HG02678 (cell line): ENCODE measurements at regions not wholly inside any gene's neighbourhood (a gene's known extent, or its start where the extent isn't known, plus 50 kb on each side); places are given as distances from the start of the nearest gene placed in this dataset.
"Not testable (repeated sequence)": the region's sequence is repeated elsewhere in the genome, so short reads cannot be mapped to it uniquely, and the experiment has no call there.

Source experiments
- ATAC-seq: cut with Tn5 transposase; IDR thresholded peaks from one replicate; pipeline ENCODE4 v1.9.1; 2021; ENCODE audit warnings: mild to moderate bottlenecking, moderate library complexity; ENCODE audit not compliant: unreplicated experiment

DNA sequence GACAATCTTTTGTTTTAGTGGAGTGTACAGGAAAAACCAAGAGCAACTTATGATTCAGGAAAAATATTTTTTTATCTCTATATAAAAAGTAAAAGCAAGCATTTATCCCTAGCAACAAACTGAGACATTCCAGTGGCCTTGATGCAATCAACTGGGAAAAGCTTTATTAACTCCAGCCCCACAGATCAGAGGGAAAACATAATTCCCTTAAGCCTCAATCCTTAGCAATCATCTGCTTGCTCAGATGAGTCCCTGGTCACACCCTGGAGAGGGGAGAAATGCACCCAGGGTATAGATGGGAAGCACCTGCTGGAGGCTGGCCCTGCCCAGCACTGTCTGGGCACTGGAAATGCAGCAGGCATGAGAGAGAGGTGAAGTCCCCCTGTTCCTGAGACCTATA, 636.6 kb downstream of the TNS3 start:
- no peak for ATAC-seq

DNA sequence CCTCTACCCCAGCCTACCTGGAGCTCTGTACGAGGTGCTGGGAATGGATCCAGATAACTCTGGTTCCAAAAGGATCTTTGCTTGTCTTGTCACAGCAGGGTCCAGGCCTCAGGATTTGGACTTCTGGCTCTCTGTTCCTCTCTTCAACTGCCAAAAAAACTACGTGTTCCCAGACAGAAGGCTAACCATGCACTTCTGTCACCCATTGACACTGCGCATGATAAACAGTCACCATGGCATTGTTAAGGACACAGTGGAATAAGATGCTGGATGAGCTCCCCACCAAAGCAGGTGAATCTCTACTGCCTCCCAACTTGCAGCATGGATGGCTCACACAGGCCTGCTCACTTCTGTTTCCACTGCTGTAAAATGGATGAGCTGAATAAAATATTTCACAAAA, 637.9 kb downstream of the TNS3 start:
- no peak for ATAC-seq

DNA sequence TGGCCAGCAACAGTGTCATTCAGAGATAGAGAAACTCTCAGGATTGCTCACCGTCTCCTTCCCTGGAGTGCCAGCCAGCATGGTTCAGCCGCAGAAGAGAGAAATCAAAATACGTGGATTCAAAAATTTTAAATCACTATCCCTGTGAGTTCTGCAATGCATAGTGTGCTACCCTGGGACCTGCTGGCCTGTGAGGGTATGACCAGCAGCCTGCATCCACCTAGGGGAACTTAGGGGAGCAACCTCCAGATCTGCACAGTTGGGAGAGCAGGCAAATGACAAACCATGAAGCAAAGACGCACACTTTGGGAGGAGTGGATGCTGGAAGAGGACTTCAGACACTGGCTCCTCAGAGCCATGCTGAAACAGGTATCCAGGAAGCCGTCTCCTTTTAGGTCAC, 639.3 kb downstream of the TNS3 start:
- ATAC-seq = no peak

DNA sequence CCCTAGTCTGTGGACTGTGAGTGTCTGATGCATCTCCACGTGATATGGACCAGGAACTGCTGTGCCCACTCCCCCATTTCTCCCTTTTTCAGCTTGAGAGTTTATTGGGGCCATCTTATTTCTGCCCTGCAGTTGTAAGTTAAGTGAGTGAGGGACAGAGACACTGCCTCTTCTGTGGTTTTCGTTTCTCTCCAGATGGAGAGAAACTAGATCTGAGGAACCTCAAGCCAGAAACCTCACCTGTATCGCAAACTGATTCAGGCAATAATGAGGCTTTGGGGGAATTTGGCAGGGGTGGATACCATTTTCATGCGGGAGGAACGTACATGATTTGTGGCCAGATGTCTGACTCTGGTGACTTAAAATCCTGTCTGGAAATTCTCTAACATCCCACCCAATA, 641.7 kb downstream of the TNS3 start:
- no peak for ATAC-seq

DNA sequence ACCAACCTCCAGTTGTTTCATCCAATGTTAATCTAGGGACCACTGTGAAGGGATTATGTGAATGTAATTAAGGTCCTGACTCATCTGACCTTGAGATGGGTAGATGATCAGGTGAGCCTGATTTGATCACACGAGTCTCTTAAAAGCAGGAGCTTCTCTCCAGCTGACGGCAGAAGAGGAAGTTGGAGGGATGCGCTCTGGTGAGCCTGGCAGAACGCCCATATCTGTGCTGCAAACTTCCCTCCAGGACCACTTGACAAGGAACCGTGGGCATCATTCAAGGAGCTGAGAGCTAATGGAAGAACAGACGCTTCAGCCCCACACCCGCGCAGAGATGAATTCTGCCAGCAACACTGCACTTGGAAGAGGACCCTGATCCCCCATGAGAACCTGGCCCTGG, 642.4 kb downstream of the TNS3 start:
- ATAC-seq = no peak

DNA sequence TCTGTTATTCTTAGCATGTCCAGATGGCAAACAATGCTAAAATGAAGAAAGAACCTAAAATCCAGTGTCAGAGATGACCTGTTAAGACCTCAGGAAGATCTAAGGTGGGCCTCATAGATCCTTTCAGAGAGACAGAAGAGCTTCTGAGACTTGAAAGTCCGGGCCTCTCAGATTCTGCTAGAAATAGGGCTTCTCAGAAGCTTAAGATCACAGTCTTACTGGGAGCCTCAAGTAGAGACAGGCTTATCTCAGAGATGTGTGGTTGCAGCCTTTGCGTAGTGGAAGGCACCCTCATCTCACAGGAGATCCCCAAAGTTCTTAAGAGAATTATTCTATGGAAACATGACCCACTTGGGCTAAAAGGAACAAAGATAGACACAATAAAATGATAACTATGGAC, 642.8 kb downstream of the TNS3 start:
- ATAC-seq = no peak

DNA sequence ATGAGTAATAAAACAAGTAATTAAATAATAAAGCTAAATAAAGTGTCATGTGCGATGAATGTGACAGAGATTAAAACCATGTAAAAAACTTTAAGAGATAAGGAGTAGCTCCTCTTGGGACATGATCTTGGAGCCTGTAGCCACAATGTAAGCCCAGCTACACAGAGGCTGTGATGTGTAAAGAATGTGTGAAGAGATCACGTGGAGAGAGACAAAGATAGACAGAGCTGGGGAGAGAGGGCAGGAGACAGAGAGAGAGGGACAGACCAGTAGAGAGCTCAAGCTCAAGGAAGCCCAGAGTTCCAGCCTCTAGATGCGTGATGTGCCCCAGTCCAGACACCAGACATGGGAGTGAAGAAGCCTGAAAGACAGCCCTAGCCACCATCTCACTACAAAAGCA, 644.1 kb downstream of the TNS3 start:
- ATAC-seq = no peak

DNA sequence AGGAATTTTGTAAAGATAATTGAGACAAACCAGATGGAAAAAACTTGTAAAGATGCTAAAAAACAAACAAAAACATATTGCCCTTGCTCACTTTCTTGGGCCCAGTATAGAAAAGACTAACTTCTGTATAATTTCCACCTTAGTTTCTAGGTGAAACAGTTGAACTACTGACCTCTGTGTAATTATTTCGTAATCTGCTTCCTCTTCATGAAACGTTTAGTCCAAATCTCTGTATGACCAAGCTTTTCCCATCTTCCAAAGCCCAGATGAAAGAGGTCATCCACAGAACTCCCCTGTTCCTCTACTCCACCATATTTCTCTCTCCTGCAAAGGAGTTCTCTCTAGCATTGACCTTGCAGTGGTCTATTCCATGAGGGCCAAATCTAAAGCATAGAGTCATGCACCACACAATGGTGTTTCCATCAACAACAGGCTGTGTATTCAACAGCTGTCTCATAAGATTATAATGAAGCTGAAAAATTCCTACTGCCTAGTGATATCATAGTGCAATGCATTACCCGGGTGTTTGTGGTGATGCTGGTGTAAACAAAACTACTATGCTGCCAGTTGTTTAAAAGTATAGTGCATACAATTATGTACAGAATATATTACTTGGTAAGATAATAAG, 647.6 kb downstream of the TNS3 start:
- ATAC-seq = no peak

DNA sequence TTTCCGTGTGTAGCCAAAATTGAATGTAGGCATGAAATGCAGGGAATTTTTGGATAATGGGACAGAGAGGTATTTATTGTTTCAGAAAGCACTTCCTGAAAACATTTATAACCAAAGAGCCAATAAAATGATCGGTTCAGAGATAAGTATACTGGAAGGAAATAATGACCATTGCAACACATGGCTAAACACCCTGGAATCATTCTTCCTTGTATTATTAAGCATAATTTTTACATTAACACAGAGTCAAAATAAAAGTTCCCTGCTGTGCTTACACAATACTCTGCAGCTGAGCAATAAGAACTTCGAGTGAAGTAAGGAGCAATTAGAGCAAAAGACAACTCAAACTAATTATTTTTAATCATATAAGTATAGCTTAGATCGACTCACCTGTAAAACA, 648.3 kb downstream of the TNS3 start:
- no peak for ATAC-seq

DNA sequence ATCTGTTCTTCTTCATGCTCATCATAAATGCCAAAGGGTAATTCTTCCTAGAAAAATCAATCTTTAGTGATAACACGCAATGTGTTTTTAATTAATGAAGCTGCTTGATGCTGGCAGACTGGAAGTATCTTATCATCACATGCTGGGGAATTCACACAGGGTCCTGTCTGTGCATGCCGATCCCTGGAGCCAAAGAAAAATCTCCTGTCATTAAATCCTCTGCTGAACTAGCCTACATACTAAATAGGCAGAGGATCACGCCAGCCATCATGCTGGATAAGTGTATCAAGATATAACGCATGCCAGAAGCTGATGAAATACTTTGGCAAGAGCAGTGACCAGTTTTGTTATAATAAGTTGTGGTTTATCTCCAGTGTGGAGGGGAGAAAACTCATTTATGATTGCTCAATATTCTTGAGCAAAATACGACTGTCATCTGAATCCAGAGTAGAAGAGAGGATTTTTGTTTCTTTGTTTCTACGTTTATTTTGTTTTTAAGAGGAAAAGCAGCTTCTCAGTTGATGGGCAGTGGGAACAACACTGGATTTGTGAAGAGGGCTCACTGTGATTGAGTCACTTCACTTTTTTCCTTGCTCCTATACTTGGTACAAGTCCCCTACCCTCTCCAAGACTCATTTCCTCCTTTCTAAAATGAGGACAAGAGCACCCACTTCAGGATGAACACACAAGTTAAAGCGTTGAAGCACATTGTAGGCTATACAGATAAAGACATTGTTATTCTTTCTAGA, 649.1 kb downstream of the TNS3 start:
- ATAC-seq = no peak

DNA sequence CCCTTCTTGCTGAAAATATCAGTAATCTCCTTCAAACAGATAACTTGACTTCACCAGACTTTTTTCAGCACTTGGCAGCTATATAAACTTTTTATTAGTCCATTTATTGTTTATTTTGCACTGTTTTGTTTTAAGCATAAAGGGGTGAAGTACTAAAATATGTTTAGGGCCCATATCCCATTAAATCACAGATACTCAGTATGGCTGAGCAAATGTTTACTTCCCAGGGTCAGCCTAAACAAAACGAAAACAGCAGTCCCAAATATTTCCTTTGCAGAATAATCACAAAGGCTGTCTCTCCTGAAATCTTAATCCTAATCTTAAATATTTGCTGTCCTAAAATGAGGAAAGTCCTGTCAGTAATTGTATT, 649.6 kb downstream of the TNS3 start:
- no peak for ATAC-seq

DNA sequence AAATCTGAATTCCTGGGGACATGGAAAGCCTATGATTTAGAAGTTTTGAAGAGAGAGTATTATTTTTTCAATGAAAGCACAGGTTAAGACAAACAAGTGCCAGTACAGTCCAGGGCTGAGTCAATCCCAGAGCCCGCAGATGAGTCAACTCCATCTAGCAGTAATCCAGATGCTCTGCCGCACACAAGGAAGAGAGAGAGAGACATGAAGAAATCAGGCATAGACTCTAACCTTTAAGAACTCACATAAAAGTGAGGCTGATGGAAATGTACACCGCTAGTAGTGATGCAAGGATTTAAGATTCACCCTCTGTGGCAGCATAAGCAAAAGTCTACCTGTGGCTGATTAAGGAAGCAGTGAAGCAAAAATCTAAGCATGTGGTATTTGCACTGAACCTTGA, 651.5 kb downstream of the TNS3 start:
- ATAC-seq = no peak

DNA sequence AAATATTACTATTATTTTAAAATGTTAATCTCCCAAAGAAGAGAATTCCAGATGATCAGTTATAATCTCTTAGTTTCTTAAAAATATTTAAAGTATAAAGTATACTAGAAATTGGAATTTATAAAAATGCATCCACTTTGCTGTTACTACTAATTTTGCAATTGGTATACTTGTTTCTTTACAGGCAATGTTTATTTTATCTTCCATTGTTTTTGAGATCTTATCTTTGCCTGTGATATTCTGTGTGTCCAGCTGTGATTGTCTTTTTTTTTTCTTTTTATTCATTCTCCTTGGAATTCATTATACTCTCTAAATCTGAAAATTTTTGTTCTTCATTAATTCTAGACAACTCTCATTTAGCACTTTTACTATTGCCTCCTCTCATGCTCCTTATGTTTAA, 652.6 kb downstream of the TNS3 start:
- ATAC-seq = no peak

DNA sequence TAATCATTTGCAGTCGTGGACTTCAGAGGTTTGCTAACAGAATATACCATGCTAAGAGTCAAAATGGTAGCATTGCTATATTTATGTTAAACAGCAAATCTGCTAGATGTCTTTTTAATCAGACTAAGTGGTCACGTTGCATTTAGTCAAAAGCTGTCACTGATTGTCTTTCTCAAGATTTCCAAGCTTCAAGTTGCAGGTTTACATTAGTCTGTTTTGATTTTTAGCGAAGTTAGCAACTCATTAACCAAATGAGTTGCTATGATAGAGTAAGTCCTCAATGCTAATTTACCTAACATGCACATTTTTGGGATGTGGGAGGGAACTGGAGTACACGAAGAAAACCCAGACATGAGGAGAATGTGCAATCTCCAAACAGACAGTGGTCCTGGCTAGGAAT, 653.2 kb downstream of the TNS3 start:
- no peak for ATAC-seq

DNA sequence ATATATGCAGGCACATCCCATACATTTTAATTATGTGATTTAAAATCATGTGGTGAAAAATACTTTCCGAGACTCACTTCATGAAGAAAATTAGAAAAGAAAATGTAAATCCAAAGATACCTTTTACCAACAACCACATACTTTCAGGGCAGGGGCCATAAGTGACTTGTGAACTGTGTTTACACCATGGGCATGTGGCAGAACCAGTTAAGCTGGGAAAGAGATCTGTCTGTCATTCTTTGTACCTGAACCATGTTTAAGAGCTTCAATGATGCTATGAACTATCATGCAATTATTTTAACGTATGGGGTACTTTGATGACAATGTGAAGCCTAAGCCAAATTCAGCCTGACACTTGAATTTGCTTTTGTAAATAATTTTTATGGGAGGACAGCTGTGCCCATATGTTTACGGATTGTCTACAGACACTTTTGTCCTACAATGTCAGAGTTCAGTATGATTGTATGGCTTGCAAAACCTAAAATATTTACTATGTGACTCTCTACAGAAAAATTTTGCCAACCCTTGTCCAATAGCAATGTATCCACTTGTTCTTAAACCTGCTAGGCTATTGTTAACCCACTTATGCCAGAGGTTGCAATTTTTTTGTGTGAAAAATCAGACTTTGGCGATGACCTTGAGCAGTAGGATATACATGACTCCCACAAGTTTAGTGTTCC, 654.6 kb downstream of the TNS3 start:
- no peak for ATAC-seq

DNA sequence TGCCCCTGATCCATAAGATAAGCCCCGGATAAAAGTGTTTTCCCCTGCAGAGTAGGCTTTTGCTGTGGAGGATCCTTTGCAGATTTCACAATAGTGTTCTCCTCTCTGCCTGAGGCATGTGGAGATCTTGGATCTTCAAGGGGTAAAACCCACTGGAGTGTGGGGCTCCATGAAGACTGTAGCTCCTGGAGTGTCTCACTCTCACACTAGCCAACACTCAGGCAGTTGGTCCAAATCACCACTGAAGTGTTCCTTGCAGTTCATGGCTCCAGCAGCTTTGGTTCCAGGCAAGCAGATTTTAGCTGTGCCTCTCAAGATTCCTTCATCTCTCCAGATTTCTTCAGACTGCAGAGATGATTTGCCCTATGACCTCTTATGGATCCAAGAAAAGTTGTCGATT, 665.3 kb downstream of the TNS3 start:
- no peak for ATAC-seq

DNA sequence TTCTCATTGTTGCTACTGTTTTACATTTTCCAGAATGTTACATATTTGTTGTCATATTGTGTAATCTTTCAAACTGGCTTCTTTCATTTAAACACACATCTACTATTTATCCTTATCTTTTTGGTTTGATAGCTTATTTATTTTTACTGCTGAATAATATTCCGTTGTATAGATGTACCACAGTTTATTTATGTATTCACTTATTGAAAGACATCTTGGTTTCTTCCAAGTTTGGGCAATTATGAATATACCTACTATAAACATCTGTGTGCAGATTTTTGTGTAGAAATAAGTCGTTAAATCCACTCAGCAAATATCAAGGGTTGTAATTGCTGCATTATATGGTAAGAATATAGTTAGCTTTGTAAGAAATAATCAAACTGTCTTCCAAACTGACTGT, 669.2 kb downstream of the TNS3 start:
- no peak for ATAC-seq

DNA sequence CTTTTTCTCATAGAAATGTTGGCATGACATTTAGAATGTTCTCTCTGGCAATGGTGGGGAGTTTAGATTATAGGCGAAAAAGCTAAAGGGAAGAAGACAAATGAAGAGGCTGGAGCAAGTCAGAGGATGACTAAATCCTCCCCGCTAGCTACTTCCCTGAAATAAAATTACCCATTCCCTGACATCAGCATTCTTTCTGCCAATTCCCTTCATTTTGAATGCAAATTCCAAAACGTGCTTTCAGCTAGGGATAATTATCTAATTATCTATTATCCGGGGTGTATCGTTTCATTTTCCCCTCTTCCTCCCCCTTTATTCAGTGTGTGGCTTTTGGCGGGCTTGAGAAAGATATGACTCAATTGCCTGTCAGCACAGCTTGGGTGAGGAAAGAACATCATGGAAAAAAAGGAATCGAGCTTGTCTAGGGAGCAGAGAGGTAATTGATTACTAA, 672.3 kb downstream of the TNS3 start:
- ATAC-seq = no peak

DNA sequence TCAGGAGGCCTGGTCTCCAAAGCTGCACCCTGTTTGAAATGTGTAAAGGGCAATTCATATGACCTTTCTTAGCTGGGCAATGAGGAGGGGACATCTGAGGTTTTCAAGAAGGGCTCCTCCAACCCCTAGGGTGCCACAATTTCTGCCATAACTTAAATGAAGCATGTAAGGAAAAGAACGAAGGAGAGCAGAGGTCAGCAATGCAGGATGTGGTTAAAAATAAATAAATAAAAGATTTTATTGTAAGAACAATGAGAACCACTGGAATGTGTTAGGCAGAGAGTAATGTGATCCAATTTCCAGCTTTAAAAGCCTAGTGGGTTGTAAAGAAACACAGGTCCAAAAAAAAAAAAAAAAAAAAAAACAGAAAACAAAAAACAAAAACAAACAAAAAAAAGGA, 673.1 kb downstream of the TNS3 start:
- ATAC-seq = no peak

DNA sequence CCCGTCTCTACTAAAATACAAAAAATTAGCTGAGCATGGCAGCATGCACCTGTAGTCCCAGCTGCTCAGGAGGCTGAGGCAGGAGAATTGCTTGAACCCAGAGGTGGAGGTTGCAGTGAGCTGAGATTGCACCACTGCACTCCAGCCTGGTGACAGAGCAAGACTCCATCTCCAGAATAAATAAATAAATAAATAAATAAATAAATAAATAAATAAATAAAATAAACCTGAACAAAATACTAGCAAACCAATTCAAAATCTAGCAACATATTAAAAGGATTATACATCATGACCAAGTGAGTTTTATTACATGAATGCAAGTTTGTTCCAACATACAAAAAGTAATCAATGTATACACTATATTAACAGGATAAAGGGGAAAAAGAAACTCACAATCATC, 677.4 kb downstream of the TNS3 start:
- not testable (repeated sequence) for ATAC-seq

DNA sequence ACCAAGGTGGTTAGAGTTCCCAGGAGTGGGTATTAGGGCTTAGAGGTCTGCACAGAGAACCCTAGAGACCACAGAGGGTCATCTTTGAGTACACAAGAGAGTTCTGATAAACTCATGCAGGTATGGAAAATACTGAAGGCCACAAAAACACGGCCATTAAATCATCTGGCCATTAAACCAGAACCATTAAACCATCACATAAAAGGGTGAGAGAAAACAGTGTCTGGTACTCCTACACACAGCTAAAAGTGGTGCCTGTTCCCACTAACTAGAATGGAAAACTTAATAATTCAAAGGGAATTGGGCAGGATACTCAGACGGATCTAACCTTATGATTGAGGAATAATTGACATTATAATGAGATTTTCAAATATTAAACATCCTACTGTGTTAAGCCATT, 679.4 kb downstream of the TNS3 start:
- no peak for ATAC-seq
